ENCODE measurements at regions not wholly inside any gene's neighbourhood (a gene's known extent, or its start where the extent isn't known, plus 50 kb on each side); places are given as distances from the start of the nearest gene placed in this dataset.

GRCh38 chr4:156401371-156401770 is 447.7 kb upstream of the CTSO start:
- no peak for TF ChIP-seq POLR2A (IDR thresholded peaks at IDR 0.05)
- TF ChIP-seq, protein P1, sequence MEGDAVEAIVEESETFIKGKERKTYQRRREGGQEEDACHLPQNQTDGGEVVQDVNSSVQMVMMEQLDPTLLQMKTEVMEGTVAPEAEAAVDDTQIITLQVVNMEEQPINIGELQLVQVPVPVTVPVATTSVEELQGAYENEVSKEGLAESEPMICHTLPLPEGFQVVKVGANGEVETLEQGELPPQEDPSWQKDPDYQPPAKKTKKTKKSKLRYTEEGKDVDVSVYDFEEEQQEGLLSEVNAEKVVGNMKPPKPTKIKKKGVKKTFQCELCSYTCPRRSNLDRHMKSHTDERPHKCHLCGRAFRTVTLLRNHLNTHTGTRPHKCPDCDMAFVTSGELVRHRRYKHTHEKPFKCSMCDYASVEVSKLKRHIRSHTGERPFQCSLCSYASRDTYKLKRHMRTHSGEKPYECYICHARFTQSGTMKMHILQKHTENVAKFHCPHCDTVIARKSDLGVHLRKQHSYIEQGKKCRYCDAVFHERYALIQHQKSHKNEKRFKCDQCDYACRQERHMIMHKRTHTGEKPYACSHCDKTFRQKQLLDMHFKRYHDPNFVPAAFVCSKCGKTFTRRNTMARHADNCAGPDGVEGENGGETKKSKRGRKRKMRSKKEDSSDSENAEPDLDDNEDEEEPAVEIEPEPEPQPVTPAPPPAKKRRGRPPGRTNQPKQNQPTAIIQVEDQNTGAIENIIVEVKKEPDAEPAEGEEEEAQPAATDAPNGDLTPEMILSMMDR (IDR thresholded peaks at IDR 0.05): no peak

All from lower leg skin (tissue), 3 donors.